ENCODE measurements at regions not wholly inside any gene's neighbourhood (a gene's known extent, or its start where the extent isn't known, plus 50 kb on each side); places are given as distances from the start of the nearest gene placed in this dataset.
"Not testable (repeated sequence)": the region's sequence is repeated elsewhere in the genome, so short reads cannot be mapped to it uniquely, and the experiment has no call there.

DNA sequence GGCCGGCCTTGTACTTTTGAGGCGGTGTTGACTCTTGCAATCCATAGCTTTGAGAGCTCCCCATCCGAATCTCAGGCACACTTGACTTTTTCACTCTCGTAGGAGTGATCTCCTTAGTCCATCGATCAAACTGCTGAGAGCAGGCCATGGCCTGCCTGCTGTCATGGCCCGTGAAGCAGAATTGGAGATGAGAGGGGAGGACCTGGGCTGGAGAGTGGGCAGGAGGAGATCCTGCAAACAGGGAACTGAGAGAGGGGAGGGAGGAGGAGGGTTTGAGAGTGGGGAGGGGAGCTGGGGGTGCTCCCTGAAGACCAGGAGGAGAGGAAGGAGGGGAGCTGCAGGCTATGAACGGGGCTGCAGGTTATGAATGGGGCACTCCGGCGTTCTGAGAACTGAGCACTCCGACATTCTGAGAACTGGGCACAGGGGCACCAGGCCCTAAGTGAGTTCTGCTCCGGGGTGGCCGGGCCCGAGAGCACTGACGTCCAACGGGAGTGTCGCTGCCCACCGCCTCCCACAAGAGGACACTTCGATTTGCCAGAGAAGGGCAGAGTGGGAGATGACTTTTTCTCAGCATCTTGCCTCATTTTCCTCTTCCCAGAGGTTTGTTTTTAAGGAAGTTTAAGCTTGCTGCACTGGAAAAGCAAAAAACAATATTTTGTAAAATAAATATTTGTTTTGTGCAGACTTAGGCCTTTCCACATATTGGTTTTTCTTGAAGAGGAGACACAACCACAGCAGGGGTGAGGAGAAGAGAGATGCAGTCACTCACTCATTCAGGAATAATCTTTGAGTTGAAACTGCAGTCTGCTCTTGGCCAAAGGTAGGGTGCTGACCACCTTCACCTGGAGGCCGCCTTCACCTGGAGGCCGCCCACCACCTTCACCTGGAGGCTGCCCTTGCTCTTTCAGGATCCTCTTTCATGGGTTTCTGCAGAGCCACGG, 194.2 kb downstream of the NPIPB11 start:
- not testable (repeated sequence) for DNase-seq

DNA sequence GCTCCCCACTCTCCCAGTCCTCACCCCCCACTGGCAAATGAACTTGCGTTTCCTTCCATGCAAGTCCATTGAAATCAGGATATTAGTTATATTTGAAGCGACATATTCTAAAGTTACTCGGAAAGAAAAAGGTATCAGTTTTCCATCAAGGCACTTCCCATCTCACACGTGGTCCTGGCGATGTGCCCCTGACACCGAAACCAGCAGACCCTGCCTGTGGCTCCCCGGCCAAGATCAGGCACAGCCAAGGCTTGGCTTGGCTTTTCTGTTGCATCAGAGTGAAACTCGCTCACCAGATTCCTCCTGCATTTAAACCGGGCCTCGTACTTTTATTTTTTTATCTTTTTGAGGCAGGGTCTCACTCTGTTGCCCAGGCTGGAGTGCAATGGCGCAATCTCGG, 195.1 kb downstream of the NPIPB11 start:
- not testable (repeated sequence) for DNase-seq

DNA sequence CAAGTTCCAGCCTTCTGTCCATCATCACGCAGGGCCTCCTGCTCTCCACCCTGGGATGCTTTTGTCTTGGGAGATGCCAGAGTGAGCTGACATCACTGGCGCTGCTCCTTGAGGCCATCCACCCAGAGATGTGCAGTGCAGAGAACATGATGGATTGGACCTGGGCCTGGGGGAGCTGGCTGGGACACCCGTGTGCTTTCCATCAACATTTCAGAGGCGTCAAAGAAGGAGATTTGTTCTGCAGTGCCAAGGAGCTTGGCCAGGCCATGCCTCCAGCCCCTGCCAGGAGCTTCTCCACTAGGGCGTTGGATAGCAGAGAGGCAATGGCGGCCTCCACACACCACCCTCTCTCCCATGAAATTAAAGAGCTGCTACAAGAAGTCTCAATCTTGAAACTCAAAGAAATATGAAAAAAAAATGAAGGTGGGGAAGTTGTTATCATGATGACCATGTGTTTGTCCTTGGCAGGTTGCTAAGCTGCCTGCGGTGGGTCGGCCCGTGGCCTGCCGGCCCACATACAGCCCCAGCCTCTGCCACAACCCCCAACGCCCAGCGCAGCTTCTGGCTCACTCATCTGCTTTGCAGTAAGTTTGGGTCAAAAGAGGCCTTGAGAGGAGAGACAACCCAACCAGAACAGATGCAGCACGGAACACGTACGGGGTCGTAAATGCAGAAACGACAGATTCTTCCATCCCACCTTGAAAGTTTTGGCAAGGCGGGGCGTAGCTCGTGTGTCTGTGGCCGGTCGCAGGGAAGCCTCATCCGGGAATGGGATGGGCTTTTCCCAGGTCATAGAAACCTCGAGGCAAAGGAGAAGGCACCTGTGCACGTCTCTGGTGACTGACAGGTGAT, 196.0 kb downstream of the NPIPB11 start:
- not testable (repeated sequence) for DNase-seq

DNA sequence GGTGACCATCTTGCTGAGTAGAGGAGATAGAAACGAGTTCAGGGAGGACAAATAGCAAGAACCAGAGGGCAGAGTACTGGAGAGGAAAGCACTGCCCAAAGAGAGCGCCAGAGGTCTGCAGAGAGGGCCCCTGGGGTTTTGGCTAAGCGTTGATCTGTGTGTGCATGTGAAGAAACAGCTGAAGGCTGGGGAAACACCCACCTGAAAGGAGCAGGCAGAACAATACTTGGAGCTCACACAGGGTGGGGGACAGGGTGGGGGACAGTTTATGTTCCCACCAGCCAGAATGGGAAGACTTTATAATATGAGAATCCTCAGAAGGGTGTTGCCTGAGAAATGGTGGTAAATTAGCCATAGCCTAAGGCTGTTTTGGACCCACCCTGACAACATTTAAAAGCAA, 200.4 kb downstream of the NPIPB11 start:
- not testable (repeated sequence) for DNase-seq

DNA sequence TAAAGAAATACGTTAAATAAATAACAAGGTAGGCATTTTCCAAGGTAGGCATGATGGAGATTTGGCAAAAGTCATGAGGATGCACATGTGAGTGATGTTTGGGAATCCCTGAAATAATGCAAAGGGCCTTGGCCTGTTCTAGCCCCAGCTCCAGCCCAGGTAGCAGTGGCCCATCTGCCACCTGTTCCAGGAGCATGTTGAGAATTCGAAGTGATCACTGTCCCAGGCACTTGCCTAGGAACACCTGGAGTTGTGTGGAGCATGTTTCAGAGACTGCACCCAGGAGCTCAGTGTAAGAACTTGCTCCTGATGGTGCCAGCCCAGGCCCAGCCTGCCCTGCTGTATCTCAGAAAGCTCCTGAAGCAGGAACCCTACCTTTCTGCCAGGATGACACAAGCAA, 201.4 kb downstream of the NPIPB11 start:
- DNase-seq: not testable (repeated sequence)

DNA sequence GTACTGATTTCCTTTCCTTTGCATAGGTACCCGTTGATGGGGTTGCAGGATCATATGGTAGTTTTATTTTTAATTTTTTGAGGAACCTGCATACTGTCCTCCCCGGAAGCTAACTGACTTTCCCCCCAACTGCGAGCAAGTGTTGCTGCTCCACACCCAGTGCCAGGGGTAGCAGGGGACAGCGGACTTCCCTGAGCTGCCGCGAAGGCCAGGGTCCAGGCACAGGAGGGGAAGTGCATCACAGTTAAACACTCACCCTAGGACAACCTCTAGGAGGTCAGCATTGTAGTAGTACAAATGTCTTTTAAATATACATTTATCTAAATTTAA, 201.7 kb downstream of the NPIPB11 start:
- no peak for DNase-seq

DNA sequence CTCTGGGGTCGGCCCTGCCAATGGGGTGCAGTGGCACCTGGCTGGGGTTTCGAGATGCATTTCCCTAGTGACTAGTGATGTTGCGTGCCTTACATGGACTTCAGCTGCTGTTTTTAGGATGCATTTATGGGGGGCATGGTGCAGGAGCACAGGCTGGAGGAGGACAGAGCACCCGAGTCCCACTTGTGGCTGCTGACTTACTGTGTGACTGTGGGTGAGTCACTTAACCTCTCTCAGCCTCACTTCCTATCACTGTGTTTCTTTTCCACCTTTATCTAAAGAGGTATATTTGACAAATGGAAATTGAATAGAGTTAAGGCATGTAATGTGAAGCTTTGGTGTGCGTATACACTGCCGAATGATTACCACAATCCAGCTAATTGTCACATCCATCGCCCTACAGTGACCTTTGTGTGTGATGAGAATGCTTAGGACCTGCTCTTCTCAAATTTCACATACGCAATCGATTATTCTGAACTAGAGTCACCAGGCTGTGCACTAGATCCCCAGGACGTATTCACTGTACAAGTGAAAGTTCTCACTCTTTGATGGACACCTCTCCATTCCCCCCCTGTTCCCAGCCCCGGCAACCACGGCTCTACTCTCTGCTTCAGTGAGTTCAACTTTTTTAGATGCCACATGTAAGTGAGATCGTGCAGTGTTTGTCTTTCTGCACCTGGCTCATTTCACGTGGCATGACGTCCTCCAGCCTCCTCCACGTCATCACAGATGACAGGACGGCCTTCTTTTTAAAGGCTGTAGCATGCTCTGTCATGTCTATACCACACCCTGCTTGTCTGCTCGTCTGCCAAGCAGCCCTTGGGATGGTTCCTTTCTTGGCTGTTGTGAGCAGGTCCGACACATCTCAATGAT, 202.3 kb downstream of the NPIPB11 start:
- not testable (repeated sequence) for DNase-seq

DNA sequence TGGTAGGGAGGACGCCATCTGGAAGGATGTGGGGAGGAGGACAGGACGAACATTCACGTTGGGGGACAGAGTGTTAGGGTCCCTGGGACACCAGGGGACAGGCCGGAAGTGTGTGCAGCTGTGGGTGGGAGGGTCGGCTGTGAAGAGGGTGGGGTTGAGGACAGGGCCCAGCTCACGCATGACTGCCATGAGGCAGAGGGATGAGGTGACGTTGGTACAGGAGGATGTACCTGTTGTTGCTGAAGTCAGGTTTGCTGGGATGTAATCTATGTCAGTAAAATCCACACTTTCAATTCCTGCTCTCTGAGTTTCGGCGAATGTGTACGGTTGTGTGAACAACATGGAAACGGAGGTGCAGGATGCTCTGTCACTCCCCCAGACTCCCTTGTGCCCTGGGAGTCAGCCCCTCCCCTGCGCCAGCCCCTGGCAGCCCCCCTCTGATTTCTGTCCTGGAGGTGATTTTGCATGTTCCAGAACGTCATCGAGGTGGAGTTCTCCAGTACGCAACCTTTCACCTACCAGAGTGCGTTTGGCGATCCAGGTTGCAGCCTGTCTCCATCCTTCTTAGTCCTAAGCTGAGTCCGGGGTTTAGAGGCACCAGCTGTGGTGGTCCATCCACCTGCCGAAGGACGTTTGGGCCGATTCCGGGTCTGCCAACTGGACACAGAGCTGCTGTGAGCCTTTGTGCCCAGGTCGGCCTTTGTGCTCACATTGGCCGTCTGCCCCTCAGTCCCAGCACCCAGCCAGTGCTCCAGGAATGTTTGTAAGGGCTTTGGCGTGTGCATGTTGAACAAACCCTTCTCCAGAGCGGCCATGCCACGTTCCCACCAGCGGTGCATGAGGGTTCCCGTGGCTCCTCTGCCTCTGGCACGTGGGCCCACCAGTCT, 203.2 kb downstream of the NPIPB11 start:
- not testable (repeated sequence) for DNase-seq

DNA sequence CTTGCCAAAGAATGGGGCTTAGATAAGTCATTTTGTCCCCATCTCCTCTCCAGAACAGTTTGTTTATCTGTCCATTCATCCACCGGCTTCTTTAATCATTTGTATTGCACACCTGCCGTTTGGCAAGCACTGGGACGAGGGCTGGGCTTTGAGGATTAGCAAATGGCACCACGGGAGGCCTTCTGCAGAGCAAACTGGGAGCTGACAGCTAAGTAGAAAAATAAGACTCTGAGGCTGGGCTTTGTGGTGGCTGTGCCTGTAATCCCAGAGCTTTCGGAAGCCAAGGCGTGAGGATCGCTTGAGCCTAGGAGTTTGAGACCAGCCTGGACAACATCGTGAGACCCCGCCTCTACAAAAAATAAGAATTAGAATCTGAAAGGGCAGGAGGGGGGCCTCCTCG, 203.9 kb downstream of the NPIPB11 start:
- not testable (repeated sequence) for DNase-seq

DNA sequence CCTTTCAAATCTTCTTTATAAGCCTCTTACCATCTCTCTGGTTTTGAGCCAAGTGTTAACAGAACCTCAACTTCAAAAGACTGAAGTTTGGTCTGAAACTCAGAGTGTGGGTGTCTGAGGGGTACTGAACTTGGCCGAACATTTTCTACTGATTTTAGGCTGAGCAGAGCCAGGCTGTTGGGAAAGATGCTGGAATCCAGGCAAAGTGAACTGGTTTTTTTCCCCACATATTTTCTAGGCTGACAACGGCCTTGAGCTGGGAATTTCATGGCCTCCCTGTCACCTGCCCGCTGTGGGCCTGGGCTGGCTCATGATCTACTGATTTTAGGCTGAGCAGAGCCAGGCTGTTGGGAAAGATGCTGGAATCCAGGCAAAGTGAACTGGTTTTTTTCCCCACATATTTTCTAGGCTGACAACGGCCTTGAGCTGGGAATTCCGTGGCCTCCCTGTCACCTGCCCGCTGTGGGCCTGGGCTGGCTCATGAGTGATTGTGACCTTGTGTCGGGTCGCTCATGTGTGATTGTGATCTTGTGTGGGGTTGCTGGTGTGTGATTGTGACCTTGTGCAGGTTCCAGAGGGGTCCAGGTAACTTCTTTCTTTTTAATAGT, 204.4 kb downstream of the NPIPB11 start:
- not testable (repeated sequence) for DNase-seq

DNA sequence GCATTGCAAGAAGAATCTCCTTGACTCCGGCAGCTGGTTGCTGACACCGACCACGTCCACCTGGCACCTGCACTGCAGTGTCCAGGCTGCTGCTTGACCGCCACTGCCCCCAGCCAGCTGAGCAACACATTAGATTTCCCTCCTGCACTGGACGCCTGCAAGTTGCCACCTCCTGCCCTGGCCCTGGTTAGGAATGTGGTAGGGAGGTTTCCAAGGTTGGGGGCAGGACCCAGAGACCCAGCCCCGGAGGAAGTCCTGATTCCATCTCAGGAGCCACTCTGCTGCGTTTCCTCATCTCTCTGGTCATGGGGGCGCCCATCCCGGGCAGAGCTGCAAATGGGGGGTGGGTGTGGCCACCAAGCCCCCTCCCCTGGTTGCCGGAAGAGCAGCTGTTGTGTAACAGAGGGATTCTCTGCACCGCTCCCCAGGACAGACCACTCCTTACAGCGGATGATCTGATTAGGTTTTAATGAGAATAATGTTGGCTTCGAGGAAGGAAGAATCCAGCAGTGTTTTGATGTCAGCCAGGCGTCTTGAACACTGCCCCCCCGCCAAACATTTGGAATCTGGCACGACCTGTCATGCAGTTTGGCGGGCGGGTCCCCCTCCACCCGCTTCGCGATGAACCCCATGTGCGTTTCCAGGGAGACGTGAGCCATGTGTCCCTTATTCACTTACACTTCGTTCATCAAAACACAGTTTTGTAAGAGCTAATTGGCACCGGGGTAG, 205.1 kb downstream of the NPIPB11 start:
- DNase-seq: peak; percentile 49

DNA sequence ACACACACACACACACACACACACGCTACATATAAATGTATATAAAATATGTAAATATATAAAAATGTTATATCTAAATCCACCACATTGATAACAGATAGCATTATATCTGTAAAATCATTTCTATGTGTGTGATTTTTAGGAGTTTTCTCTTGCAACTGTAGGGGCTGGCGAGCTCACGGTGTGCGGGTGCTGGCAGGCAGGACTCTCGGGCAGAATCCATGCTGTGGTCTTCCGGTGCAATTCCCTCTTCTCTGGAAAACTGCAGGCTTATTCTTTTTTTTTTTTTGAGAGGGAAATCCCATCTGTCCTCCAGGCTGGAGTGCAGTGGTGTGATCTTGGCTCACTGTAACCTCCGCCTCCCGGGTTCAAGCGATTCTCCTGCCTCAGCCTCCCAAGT, 205.8 kb downstream of the NPIPB11 start:
- DNase-seq: peak; percentile 22

DNA sequence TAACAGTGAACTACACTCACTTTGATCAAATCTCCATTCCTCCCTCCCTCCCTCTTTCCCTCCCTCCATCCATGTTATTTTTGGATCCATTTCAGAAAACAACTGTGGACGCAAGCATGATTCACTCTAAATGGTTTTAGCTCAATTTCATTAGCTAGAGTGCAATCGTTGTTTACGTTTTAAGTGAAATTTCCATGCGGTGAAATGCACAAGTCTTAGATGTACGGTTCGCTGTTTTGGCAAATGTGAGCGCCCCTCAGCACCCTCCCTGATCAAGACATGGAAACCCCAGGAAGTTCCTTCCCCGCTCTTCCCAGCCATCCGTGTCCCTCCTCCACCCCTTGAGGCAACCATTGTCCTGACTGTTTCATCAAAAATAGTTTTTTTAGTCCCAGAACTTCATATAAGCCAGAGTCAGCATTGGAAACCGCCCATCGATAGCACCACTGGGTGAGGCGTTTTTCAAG, 206.3 kb downstream of the NPIPB11 start:
- DNase-seq: not testable (repeated sequence)

DNA sequence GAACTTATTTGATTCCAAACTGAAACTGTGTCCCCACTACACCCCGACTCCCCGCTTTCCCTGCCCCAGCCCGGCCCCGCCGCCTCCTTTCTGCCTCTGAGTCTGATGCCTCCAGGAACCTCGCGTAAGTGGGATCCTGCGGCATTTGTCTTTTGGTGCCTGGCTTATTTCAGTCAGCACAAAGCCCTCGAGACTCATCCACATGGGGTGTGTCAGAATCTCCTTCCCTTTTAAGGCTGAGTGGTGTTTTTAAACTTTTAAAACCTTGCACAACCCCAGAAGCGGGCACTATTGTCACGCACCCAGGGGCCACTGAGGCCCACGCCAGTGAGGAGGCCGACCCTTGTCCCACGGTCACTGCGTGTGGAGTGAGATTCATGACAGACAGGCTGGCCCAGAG, 206.9 kb downstream of the NPIPB11 start:
- peak; percentile 44 for DNase-seq

DNA sequence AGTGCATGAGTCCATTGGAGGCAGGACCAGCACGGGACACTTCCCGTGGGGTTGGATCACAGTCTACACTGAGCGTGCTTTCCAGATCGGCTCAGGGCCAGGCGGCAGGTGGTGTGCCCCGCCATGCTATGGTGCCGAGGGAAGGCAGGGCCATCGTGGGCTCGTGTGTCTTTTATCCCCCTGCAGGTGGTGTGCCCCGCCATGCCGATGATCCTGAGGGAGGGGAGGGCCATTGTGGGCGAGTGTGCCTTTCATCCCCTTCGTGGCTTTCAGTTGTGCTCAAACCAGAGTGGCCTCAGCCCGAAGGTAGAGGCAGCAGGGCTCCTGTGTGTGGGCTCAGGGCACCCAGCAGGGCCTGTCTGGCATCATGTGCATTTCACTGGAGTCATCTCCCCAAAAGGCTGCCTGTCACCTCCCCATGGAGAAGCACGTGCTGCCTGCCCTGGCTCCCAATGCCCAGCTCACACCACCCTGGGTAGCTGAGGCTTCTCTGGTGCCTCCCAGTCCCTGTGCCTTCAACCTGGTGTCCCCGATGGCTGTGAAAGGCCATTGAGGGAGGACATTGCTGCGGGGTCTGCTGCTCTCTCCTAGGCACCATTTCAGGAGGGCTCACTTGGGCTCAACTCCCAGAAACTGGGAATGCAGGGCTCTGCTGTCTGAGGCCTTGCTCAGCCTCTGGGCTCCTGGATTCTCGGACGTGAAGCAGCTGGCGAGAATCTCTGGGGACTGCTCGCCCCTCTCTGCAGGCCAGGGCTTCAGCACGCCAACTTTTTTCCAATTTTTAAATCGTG, 207.6 kb downstream of the NPIPB11 start:
- DNase-seq: peak; percentile 22

DNA sequence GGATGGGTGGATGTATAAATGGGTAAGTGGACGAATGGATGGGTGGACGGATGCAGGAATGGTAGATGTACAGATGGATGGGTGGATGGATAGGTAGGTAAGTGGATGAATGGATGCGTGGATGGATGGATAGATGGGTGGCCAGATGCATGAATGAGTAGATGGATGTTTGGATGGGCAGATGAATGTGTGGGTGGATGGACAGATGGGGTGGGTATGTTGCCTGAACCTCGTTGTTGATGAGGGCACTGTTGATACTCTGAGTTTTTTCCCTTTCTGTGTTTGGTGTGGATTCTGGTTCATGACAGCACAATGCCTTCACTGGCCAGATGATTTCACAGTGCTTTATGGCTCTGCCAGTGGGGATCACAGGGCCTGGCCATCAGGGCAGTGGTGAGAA, 208.3 kb downstream of the NPIPB11 start:
- DNase-seq: no peak

DNA sequence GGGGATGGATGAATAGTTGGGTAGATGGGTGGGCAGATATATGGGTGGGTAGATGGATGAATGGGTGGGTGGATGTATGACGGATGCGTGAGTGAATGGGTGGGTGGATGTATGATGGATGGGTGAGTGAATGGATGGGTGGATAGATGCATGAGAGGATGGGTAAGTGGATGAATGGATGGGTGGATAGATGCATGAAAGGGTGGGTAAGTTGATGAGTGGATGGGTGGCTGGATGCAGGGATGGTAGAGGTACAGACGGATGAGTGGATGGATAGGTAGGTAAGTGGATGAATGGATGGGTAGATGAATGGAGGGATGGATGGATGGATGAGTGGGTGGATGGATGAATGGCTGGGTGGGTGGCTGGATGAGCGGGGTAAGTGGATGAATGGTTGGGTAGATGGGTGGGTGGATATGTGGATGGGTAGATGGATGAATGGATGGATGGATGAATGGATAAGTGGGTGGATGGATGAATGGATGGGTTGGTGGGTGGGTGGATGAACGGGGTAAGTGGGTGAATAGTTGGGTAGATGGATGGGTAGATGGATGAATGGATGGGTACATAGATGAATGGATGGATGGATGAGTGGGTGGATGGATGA, 208.9 kb downstream of the NPIPB11 start:
- DNase-seq: peak; percentile 13

DNA sequence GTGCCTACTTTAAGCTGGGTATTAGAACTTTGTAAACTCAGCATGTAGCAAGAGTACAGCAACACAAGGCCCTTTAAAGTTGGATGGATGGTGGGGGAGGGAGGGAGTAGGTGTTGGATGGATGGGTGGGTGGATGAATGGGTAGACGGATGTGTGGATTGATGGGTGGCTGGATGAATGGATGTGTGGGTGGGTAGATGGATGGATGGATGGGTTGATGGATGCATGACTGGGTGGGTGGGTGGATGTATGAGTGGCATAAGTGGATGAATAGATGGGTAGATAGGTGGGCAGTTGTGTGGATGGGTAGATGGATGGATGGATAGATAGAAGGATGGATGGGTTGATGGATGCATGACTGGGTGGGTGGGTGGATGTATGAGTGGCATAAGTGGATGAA, 209.8 kb downstream of the NPIPB11 start:
- not testable (repeated sequence) for DNase-seq
